ENCODE measurements at regions not wholly inside any gene's neighbourhood (a gene's known extent, or its start where the extent isn't known, plus 50 kb on each side); places are given as distances from the start of the nearest gene placed in this dataset.

DNA sequence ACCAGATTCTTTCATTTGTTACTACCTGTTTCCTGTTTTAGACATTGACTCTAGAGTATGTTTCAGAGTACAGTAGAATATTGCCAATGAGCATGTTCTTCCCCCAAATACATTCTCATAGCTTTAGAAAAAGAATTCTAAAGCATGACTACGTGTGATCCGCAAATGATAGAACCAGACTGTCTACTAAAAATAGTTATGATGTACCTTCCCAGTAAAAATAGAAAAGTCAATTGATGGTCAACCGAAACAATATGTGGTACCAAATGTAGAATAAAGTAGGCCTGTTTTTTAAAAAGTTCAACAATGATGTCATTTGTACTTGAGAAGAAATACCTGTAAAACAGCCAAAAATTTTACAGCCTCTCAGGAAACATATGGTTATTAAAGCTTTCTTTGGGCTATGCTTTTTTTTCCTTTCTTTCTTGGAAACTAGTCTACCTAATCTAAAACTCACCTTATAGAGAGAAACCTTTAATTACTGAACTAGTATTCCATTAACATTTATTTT is 130.1 kb upstream of the MTHFD1L start (continued):
- TF ChIP-seq, protein P1, sequence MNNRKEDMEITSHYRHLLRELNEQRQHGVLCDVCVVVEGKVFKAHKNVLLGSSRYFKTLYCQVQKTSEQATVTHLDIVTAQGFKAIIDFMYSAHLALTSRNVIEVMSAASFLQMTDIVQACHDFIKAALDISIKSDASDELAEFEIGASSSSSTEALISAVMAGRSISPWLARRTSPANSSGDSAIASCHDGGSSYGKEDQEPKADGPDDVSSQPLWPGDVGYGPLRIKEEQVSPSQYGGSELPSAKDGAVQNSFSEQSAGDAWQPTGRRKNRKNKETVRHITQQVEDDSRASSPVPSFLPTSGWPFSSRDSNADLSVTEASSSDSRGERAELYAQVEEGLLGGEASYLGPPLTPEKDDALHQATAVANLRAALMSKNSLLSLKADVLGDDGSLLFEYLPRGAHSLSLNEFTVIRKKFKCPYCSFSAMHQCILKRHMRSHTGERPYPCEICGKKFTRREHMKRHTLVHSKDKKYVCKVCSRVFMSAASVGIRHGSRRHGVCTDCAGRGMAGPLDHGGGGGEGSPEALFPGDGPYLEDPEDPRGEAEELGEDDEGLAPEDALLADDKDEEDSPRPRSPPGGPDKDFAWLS (CRISPR knock-in tag; IDR thresholded peaks at IDR 0.05; ENCODE audit: borderline replicate concordance): no peak
- TF ChIP-seq FLYWCH1 (CRISPR knock-in tag; IDR thresholded peaks at IDR 0.05) (no peak), ZNF776 (CRISPR knock-in tag; IDR thresholded peaks at IDR 0.05) (no peak)

DNA sequence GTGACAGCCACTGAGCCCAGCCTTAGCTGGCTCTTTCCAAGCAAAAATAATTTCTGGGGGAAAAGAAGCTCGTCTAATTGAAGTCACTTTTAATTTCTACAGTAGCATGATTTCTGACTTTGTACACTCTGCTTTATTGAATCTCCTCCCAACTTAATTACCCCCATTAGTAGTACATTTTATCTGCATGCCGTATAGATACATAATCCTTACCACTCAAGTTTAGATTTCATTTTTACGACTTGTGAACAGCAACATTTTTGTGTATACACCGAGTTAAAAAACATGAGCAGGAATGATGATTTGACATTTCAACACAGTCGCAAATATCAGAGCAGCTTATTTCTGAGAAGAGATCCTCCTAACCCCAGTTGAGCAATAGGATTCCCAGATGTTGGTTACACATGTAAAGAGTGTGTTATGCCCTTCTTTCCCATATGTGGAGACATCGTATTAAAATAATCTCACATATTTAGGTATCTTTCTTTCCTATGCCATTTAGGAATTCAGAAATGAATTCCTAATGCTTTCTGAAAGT is 127.3 kb upstream of the MTHFD1L start:
- no peak overlapping the region for H2AFZ ChIP-seq (ENCODE audit: low read length)
- FAIRE-seq (no peak), DNase-seq (ENCODE audit: low spot score) (no peak), ATAC-seq (no peak)
- no peaks in the 10 kb centered on the region for H3K9me3 ChIP-seq (ENCODE audit: low read length)
- H3K9ac ChIP-seq (ENCODE audit: insufficient read depth, low read depth, low read length): no peak overlapping the region
- TF ChIP-seq ZNF772 (CRISPR knock-in tag; IDR thresholded peaks at IDR 0.05) (no peak), MAFK (conservative IDR thresholded peaks at IDR 0.05 in 1 of 2, IDR thresholded peaks at IDR 0.05 in 1 of 2; ENCODE audit: low read length in 2 of 2) (peak in 1 of 2 experiments; percentile 3; a peak in 1 of 4 replicates), ZFP90 (CRISPR knock-in tag; IDR thresholded peaks at IDR 0.05; ENCODE audit: borderline replicate concordance) (no peak)
- H3K36me3 ChIP-seq (replicated peaks in 1 of 2; ENCODE audit: control insufficient read depth in 1 of 2, insufficient read depth in 2 of 2, low read length in 2 of 2): no peaks in the 10 kb centered on the region
- H3K4me3 ChIP-seq (replicated peaks in 1 of 3; ENCODE audit: insufficient read depth in 1 of 3, low read depth in 2 of 3, low read length in 3 of 3): no peak overlapping the region
- ChIA-PET POLR2A (no interaction called here), CTCF (ENCODE audit: low intra/inter-chr PET ratio, low total read pairs) (no interaction called here)
- intact Hi-C loops (cut with micrococcal nuclease; ENCODE audit: unreplicated experiment): no loop called here
- H3K27ac ChIP-seq (ENCODE audit: extremely low read length, insufficient read depth, low read length): no peak overlapping the region
- in situ Hi-C loops (cut with HindIII; ENCODE audit: extremely low pct_ligation_motif_present, low pct_unique_long_range_greater_than_20kb): no loop called here
- no peaks in the 10 kb centered on the region for H3K4me1 ChIP-seq (ENCODE audit: insufficient read depth, low read length)
- 49% methylated on average over 6 of the region's 6 CpGs for WGBS (ENCODE audit: low lambda C conversion rate)
- no TSS peak for BruUV-seq (replicated peaks)
- no peaks in the 10 kb centered on the region for H4K20me1 ChIP-seq (ENCODE audit: insufficient read depth, low read length)
- no peaks in the 10 kb centered on the region for H3K79me2 ChIP-seq (ENCODE audit: insufficient read depth, low read length)
- H3K4me2 ChIP-seq (ENCODE audit: low read depth, low read length): no peak overlapping the region
- H3K27me3 ChIP-seq (ENCODE audit: control insufficient read depth in 1 of 2, insufficient read depth in 2 of 2, low read length in 2 of 2): peaks cover 0 to 3% of the 10 kb centered on the region in 2 experiments; a peak in 1 of 5 replicates

All from HepG2 (cell line).